ELF-1 (cell line): ENCODE measurements at regions not wholly inside any gene's neighbourhood (a gene's known extent, or its start where the extent isn't known, plus 50 kb on each side); places are given as distances from the start of the nearest gene placed in this dataset.

Experiments
- DNase-seq: peaks from one replicate; pipeline ENCODE4 v3.0.0-alpha.2; 2016; ENCODE audit warnings: low read depth, low spot score

- DNase-seq: no peak
These were observed 479.8 kb upstream of the IMPG1 start for GRCh38 chr6:76552268-76552667.

GRCh38 chr6:76533661-76534060, 461.2 kb upstream of the IMPG1 start:
- DNase-seq: no peak

- DNase-seq: no peak
These were observed 460.2 kb upstream of the IMPG1 start for GRCh38 chr6:76532647-76533046.

GRCh38 chr6:76518443-76518842, 446.0 kb upstream of the IMPG1 start:
- no peak for DNase-seq

- DNase-seq: no peak
These were observed 444.5 kb upstream of the IMPG1 start for GRCh38 chr6:76516924-76517323.

- DNase-seq: no peak
These were observed 438.0 kb upstream of the IMPG1 start for GRCh38 chr6:76510489-76510888.

DNA sequence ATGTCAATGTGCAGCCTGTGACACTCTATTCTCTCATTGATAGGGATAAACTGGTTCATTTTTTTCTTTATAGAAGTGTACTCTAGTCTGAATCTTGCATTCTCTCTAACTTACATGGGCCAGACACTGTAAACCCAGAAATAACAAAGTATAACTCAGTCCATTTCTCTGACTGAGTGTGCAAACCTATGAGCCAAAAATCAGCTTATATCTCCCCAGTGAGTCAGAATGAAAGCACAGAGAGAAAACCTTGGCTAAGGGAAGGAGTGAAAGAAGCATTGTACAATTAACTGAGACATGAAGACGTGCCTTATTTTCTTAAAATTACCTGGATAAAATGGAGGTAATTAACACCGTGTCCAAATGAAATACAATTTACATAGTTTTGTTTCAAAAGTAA, 436.9 kb upstream of the IMPG1 start:
- no peak for DNase-seq

DNA sequence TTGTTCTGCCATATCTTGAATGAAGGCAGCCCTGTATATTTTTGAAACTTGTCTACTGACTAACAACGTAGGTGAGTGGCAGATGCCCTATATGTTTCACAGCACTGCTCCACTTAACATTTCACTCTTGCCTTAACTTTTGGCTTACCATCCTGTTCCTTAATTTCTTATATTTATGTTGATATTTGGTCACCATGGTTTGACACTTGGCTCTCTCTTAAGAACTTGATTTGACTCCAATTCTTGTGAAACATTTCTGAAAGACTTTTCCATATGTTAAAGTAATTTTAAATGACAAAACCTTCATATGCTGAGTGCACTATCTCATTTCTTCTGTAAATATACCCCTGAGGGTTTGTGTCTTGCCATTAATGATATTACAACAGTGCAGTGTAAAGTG, 434.3 kb upstream of the IMPG1 start:
- DNase-seq: no peak

DNA sequence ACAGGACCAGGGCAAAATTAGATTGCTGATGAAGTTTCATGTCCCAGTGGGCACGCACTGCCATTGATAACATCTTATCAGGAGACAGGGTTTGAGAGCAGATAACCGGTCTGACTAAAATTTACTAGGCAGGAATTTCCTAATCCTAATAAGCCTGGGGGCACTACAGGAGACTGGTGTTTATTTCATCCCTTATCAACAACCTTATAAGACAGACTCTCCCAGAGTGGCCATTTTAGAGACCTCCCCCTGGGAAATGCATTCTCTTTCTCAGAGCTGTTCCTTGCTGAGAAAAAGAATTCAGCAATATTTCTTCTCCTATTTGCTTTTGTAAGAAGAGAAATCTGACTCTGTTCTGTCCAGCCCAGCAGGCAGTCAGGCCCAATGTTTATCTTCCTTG, 423.4 kb upstream of the IMPG1 start:
- DNase-seq: peak; percentile 33

DNA sequence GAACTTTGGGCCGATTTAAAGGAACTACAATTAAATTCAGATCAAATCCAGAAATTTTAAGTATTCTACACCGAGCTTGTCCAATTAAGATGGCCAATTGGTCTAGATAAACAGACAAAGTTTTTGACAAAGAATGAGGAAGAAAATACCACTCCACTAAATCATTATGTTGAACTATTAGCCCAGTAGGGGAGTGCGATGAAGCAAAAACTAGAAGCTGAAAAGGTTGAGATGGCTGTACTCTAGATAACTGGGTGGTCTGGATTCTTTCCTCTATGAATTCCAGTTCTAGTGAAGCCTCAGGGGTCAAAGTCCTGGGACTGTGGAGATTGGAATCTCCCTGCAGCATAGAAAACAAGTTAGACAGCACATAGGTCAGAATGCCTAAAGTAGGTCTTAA, 418.9 kb upstream of the IMPG1 start:
- peak; percentile 26 for DNase-seq

DNA sequence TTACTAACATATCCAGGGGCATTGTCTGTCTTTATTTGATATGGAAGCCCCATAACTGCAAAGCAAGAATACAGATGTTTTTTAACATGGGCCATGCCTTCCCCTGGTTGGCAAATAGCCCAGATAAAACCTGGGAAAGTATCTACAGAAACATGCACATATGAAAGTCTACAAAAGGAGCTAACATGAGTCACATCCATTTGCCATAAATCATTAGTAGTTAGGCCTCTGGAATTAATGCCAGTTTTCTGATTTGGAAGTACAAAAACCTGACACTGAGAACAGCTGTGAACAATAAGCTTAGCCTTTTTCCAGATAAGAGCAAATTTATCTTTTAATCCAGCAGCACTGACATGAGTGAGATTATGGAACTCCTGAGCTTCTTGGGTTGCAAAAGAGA, 418.0 kb upstream of the IMPG1 start:
- no peak for DNase-seq

DNA sequence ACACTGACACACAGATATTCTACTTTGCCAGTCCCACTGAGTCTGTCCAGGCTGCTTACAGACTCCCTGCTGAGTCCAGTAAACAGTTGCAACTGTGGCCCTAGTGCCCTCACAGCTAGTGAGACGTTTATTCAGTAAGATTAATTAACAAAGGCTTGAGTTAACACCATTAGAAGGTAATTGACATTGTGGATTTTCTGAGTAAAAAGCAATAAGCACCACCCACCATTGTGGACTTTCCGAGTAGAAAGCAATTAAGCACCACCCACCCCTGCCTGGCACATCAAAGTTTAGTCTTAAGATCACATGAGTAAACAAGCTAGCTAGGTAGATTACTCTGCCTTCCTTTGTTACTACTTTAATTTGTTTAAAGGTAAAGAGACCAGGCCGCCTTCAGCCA, 408.6 kb upstream of the IMPG1 start:
- peak; percentile 10 for DNase-seq

DNA sequence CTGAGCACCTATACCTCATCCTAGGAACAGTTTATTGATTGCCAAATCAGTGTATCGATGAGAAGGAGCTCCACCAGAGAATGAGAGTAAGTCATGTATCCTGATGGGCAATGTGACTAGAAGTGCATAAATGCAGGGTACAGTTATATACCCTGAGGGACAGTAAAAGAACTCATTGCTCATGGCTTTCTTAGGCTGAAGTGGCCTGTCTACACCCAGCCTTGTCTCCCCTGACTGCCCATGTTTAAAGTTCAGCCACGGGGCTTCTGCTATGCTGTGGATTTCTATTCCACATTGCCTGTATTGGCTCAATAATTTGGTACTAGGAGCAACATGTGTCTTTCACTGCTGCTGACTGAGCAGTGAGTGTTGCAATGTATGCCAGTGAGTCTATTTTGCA, 400.4 kb upstream of the IMPG1 start:
- no peak for DNase-seq

- DNase-seq: no peak
These were observed 393.8 kb upstream of the IMPG1 start for GRCh38 chr6:76466286-76466685.

DNA sequence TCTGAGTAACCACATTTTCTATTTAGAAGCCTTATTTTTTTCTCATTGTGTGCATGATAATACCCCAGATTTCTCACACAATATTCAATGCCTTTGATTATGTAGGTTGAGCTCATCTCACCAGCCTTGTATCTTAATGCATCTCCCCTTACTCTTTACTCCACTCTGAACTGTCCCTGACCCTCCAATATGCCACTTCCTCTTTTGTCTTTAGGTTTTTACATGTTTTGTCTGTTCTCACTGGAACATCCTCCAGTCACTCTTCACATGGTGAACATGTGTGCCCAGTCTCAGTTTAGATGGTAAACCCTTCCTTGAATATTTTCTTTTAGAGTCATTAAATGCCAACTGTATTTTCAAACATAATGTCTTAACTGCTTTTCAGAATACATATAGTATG, 392.9 kb upstream of the IMPG1 start:
- DNase-seq: no peak

- DNase-seq: no peak
These were observed 380.8 kb upstream of the IMPG1 start for GRCh38 chr6:76453270-76453669.

DNA sequence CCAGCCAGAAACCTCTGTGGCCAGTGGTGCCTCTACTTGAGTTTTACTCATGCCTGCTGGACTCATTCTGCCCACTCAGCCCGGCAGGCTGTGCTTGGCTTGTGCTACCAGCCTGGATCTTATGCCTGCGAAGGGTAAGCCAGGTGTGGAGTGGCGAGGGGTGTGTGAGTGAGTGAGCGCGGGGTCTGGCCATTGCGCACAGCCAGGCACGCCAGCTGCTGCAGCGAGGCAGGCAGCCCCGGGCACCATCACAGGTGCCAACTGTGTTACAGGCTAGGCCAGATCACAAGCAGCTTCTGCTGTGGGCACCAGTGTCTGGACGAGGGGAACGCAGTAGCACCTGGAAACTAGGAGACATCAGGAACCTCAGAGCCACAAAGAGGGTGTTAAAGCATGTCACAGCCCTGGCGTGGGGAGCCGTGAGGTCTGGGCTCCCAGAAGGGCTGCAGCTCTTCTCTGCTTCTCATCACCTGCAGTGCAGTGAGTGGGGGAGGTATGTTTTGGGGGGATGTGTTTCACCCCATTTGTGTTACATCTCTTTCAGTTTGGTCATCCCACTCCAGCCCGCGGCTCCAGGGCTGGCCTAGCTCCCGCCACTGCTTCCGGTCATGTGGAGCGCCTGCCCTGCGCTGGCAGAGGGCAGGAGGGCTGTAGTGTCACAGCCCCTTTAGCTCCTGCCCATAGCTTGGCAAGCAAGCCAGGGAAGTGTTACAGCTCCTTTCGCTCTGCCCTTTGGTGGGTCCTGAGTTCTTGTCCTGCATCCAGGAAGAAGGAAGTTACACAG, 379.7 kb upstream of the IMPG1 start:
- no peak for DNase-seq

DNA sequence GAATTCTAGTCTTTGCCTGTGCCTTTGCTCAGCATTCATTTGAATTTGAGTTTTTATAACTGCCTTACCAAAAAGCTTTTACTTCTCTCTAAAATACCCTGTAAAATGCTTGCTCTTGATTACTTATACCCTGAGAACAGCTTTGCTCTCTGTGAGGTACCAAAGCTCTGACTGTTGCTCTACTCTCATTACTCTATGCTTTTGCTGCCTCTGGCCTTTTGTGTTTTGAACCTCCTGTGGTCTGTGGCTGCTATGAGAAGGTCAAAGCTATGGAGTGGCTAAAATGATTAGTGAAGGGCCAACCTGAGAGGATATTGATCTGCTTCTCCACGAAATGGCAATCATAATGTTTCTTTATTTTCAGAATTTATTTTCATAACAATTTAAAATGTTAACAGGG, 375.6 kb upstream of the IMPG1 start:
- no peak for DNase-seq

GRCh38 chr6:76441875-76442274, 369.4 kb upstream of the IMPG1 start:
- DNase-seq: peak; percentile 89

- no peak for DNase-seq
These were observed 367.3 kb upstream of the IMPG1 start for GRCh38 chr6:76439811-76440210.

GRCh38 chr6:76438768-76439167, 366.3 kb upstream of the IMPG1 start:
- no peak for DNase-seq

DNA sequence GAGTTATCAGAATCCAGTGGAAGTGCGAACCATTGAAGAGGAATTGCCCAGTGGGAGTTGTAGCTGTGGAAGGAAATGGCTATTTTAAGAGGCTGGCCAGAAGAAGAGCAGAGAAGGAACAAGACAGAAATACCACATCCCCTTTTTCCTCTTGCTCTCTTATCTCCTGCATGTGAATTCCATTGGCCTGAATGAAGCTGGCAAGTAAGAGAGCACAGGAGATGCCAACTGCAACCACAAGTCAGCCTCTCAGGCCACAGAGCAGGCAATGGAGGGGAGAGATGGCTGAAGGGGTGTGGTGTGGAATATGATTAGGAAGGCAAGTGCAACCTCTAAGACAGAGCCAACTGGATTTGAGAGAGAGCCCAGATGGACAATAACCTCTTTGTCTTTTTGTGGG, 362.7 kb upstream of the IMPG1 start:
- no peak for DNase-seq

DNA sequence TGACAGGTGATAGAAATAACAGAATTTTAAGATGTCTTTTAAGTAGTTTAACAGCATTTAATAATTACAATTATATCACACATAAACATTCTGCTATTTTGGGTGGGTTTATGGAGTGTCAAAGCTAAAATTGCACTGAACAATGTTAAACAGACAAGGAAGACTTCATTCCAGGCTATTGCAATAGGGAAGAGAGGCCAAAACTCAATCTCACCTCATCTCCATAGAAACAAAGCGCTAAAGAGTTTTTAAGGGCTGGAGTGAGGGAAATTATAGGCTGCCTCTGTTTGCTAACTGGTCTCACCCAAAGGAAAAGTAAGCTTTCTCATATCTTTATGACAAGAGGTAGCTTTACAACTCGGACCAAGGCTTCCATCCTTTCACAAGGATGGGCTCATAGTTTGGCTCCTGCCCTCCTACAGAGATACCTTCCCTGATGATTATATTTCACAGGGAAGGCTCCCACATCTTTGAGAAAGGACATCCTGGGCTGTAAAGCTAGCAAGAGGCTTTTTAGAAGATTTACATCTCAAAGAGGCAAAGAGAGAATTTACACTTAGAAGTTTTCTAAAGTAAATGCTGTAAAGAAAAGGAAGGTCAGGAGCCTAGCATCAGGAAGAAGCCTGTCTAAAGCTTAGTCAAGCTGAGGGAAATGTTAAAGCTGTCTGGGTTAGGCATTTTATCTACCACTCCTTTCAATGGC, 350.2 kb upstream of the IMPG1 start:
- DNase-seq: no peak
